HL-60 (cell line): ENCODE measurements at regions not wholly inside any gene's neighbourhood (a gene's known extent, or its start where the extent isn't known, plus 50 kb on each side); places are given as distances from the start of the nearest gene placed in this dataset.

Experiments used
- DNase-seq, 2 experiments: peaks; one replicate each; pipeline ENCODE4 v3.0.0-alpha.2; 2010 to 2020; ENCODE audit warnings: low read depth in 1 of 2, low spot score in 1 of 2
- H3K27ac ChIP-seq: fragments of 250-450 bp; sonication (Bioruptor Pico); replicated peaks from 2 replicates; pipeline ENCODE4 v1.5.1; 2020; ENCODE audit warnings: mild to moderate bottlenecking, moderate library complexity
- H3K27me3 ChIP-seq: fragments of 250-450 bp; sonication (Bioruptor Pico); 2 replicates; pipeline ENCODE4 v1.5.1; 2021; ENCODE audit warnings: mild to moderate bottlenecking, moderate library complexity; ENCODE audit not compliant: insufficient read depth, poor library complexity, severe bottlenecking
- H3K4me3 ChIP-seq: replicated peaks from 2 replicates; pipeline ENCODE4 v1.5.1; 2011; ENCODE audit warnings: mild to moderate bottlenecking, control low read depth, low read length; ENCODE audit not compliant: insufficient read depth
- CTCF ChIP-seq: IDR thresholded peaks from one replicate; pipeline ENCODE4 v1.5.1; 2011; ENCODE audit warnings: low read length, control low read depth, inconsistent platforms; ENCODE audit not compliant: insufficient read depth
- GABPA ChIP-seq: IDR thresholded peaks from 2 replicates; pipeline ENCODE4 v1.6.1; 2012; ENCODE audit warnings: low read depth
- POLR2AphosphoS5 ChIP-seq: IDR thresholded peaks from 2 replicates; pipeline ENCODE4 v1.6.1; 2012; ENCODE audit warnings: low read depth
- SPI1 ChIP-seq: IDR thresholded peaks from 2 replicates; pipeline ENCODE4 v1.6.1; 2012; ENCODE audit warnings: low read depth, mild to moderate bottlenecking, borderline replicate concordance
- TF ChIP-seq, protein P1 (sequence below): IDR thresholded peaks from 2 replicates; pipeline ENCODE4 v1.6.1; 2012; ENCODE audit warnings: low read depth; ENCODE audit not compliant: insufficient replicate concordance

DNA sequence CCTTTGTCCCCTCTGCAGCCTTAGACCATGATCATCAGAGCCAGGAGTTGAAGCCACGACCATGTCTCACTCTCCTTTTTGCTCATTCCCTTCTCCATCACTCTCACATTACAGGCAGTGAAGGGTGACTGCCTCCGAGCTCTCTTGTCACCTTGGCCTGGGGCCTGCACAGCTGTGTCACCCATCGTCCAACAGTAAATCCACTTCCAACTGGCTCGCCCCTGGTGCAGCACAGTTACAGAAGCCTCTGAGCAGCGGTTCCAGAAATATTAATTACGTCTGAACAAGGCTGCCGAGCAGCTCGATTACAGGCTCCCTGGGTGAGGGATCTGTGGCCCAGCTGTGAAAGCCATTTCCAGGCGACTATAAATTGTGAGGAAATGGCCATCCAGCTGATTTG is 528.2 kb downstream of the NR2F2 start:
- no peak overlapping the region for H3K4me3 ChIP-seq
- no peaks in the 10 kb centered on the region for H3K27me3 ChIP-seq
- no peak for DNase-seq
- no peak overlapping the region for H3K27ac ChIP-seq
- TF ChIP-seq POLR2AphosphoS5 (no peak), SPI1 (no peak), CTCF (no peak)
- TF ChIP-seq, protein P1, sequence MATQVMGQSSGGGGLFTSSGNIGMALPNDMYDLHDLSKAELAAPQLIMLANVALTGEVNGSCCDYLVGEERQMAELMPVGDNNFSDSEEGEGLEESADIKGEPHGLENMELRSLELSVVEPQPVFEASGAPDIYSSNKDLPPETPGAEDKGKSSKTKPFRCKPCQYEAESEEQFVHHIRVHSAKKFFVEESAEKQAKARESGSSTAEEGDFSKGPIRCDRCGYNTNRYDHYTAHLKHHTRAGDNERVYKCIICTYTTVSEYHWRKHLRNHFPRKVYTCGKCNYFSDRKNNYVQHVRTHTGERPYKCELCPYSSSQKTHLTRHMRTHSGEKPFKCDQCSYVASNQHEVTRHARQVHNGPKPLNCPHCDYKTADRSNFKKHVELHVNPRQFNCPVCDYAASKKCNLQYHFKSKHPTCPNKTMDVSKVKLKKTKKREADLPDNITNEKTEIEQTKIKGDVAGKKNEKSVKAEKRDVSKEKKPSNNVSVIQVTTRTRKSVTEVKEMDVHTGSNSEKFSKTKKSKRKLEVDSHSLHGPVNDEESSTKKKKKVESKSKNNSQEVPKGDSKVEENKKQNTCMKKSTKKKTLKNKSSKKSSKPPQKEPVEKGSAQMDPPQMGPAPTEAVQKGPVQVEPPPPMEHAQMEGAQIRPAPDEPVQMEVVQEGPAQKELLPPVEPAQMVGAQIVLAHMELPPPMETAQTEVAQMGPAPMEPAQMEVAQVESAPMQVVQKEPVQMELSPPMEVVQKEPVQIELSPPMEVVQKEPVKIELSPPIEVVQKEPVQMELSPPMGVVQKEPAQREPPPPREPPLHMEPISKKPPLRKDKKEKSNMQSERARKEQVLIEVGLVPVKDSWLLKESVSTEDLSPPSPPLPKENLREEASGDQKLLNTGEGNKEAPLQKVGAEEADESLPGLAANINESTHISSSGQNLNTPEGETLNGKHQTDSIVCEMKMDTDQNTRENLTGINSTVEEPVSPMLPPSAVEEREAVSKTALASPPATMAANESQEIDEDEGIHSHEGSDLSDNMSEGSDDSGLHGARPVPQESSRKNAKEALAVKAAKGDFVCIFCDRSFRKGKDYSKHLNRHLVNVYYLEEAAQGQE = no peak

GRCh38 chr15:96860741-96861140 is 530.2 kb downstream of the NR2F2 start:
- no peaks in the 10 kb centered on the region for H3K27me3 ChIP-seq
- DNase-seq = no peak
- no peak for TF ChIP-seq SPI1
- TF ChIP-seq CTCF = no peak
- TF ChIP-seq, protein P1 = no peak
- TF ChIP-seq POLR2AphosphoS5 = no peak
- TF ChIP-seq GABPA = no peak
- H3K27ac ChIP-seq = no peak overlapping the region
- H3K4me3 ChIP-seq = no peak overlapping the region

DNA sequence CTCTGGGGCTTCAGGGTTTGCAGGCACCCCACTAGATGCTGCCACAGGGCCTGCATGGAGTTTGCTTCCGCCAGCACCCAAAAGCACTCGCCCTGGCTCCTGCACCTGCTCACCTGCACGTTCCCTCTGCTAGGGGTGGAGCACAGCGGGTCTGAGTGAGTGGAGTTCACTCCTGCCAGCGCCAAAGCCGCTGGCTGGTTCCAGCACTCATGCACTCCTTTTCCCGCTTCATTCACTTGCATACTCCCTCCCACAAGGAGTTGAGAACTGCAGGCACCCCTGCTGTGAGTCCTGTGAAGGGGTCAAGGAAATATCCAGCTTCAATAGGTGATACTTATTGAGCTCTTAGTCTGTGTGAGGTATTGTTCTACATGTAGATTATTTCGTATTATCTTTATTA is 537.5 kb downstream of the NR2F2 start:
- H3K27me3 ChIP-seq = no peaks in the 10 kb centered on the region
- no peak for DNase-seq

More for the DNA sequence above, 537.5 kb downstream of the NR2F2 start:
- Histone ChIP-seq H3K4me3 (no peak overlapping the region), H3K27ac (no peak overlapping the region)
- TF ChIP-seq SPI1 = no peak
- no peak for TF ChIP-seq GABPA
- TF ChIP-seq CTCF = no peak
- TF ChIP-seq, protein P1 = no peak
- no peak for TF ChIP-seq POLR2AphosphoS5
